ENCODE measurements at regions not wholly inside any gene's neighbourhood (a gene's known extent, or its start where the extent isn't known, plus 50 kb on each side); places are given as distances from the start of the nearest gene placed in this dataset.

DNA sequence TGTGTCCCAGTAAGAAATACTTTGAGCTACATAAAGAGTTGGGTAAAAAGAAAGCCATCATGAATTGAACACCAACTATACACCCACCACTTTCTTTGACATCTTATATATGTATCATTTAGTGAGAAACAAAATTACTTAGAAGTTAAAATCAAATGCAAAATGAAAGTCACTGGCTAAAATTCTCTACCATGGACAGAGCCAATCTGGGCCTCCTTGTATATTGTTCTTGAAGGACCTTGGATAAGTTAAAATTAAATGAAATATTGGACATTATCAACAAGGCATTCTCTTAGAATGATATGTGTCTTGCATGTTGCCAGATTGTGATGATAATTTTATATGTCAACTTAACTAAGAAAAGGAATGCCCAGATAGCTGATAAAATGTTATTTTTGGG, 64.2 kb upstream of the CHL1 start:
- no peak for TF ChIP-seq ZKSCAN1 (IDR thresholded peaks at IDR 0.05; ENCODE audit: low read depth, low read length)
- TF ChIP-seq BRCA1 (IDR thresholded peaks at IDR 0.05), result no peak
- TF ChIP-seq BRCA1 (CRISPR knock-in tag; IDR thresholded peaks at IDR 0.05), result no peak

All from K562 (cell line).